Left ventricle myocardium inferior (tissue), 1 donor: ENCODE measurements at regions not wholly inside any gene's neighbourhood (a gene's known extent, or its start where the extent isn't known, plus 50 kb on each side); places are given as distances from the start of the nearest gene placed in this dataset.
"Not testable (repeated sequence)": the region's sequence is repeated elsewhere in the genome, so short reads cannot be mapped to it uniquely, and the experiment has no call there.

Experiments used
- DNase-seq: peaks from one replicate; pipeline ENCODE4 v3.0.0-alpha.2; 2020
- H3K27ac ChIP-seq: fragments of 200-600 bp; replicated peaks from 2 replicates; pipeline ENCODE4 v1.8.0; 2021
- H3K27me3 ChIP-seq: fragments of 200-600 bp; 2 replicates; pipeline ENCODE4 v1.8.0; 2021; ENCODE audit warnings: low read depth
- H3K36me3 ChIP-seq: fragments of 200-600 bp; 2 replicates; pipeline ENCODE4 v1.8.0; 2021
- H3K4me1 ChIP-seq: fragments of 200-600 bp; 2 replicates; pipeline ENCODE4 v1.8.0; 2021
- H3K4me3 ChIP-seq: fragments of 200-600 bp; 2 replicates; pipeline ENCODE4 v1.8.0; 2021; ENCODE audit warnings: mild to moderate bottlenecking, moderate library complexity
- H3K9me3 ChIP-seq: fragments of 200-600 bp; replicated peaks from 2 replicates; pipeline ENCODE4 v1.8.0; 2021
- CTCF ChIP-seq: fragments of 200-600 bp; IDR thresholded peaks from 2 replicates; pipeline ENCODE4 v1.8.0; 2021; ENCODE audit warnings: antibody characterized with exemption, mild to moderate bottlenecking, borderline replicate concordance
- intact Hi-C: fragments of 100-400 bp; cut with micrococcal nuclease; formaldehyde crosslinking; loops from one replicate; pipeline ENCODE4 v1.11.0; 2022
- donor health status: DM: no; HTN: yes; CAD: no; lungs with severe emphysema.

- no peaks in the 10 kb centered on the region for H3K27me3 ChIP-seq
- no peak for TF ChIP-seq CTCF
- no peak overlapping the region for H3K27ac ChIP-seq
- peaks cover 23% of the 10 kb centered on the region for H3K9me3 ChIP-seq
- H3K36me3 ChIP-seq, result no peaks in the 10 kb centered on the region
- DNase-seq, result no peak
- intact Hi-C loops, result no loop called here
- no peak overlapping the region for H3K4me3 ChIP-seq
- no peaks in the 10 kb centered on the region for H3K4me1 ChIP-seq
Measured at GRCh38 chr13:62721893-62722292, 1306.2 kb upstream of the PCDH20 start.

- H3K27ac ChIP-seq, DNase-seq, H3K36me3 ChIP-seq, H3K27me3 ChIP-seq, H3K4me3 ChIP-seq, intact Hi-C loops, H3K4me1 ChIP-seq: not testable (repeated sequence)
- H3K9me3 ChIP-seq, result peaks cover 25% of the 10 kb centered on the region
Measured at GRCh38 chr13:62711948-62712347, 1296.3 kb upstream of the PCDH20 start.

- intact Hi-C loops, result no loop called here
- H3K4me1 ChIP-seq, result no peaks in the 10 kb centered on the region
- peaks cover 25% of the 10 kb centered on the region for H3K9me3 ChIP-seq
- no peaks in the 10 kb centered on the region for H3K27me3 ChIP-seq
- no peak overlapping the region for H3K27ac ChIP-seq
- no peak for DNase-seq
- no peak overlapping the region for H3K4me3 ChIP-seq
- no peaks in the 10 kb centered on the region for H3K36me3 ChIP-seq
- TF ChIP-seq CTCF, result no peak
Measured at GRCh38 chr13:62710787-62711186, 1295.1 kb upstream of the PCDH20 start.

- no peak overlapping the region for H3K27ac ChIP-seq
- H3K27me3 ChIP-seq, result no peaks in the 10 kb centered on the region
- no peaks in the 10 kb centered on the region for H3K36me3 ChIP-seq
- no peak for TF ChIP-seq CTCF
- H3K4me1 ChIP-seq, result no peaks in the 10 kb centered on the region
- DNase-seq, result no peak
- intact Hi-C loops, result no loop called here
- H3K9me3 ChIP-seq, result peaks cover 9% of the 10 kb centered on the region
- no peak overlapping the region for H3K4me3 ChIP-seq
Measured at GRCh38 chr13:62706048-62706447, 1290.4 kb upstream of the PCDH20 start.

GRCh38 chr13:62704875-62705274 lies 1289.2 kb upstream of the PCDH20 start:
- intact Hi-C loops, result no loop called here
- H3K4me1 ChIP-seq, result no peaks in the 10 kb centered on the region
- TF ChIP-seq CTCF, result no peak

GRCh38 chr13:62702502-62702901 lies 1286.9 kb upstream of the PCDH20 start:
- no peak for TF ChIP-seq CTCF
- H3K27ac ChIP-seq, result no peak overlapping the region
- intact Hi-C loops, result no loop called here
- H3K27me3 ChIP-seq, result no peaks in the 10 kb centered on the region
- no peaks in the 10 kb centered on the region for H3K4me1 ChIP-seq
- no peak overlapping the region for H3K4me3 ChIP-seq
- H3K36me3 ChIP-seq, result no peaks in the 10 kb centered on the region
- H3K9me3 ChIP-seq, result no peaks in the 10 kb centered on the region
- no peak for DNase-seq

More at GRCh38 chr13:62704875-62705274, 1289.2 kb upstream of the PCDH20 start:
- no peaks in the 10 kb centered on the region for H3K27me3 ChIP-seq
- DNase-seq, result no peak
- no peak overlapping the region for H3K27ac ChIP-seq
- H3K36me3 ChIP-seq, result no peaks in the 10 kb centered on the region
- H3K9me3 ChIP-seq, result peaks cover 9% of the 10 kb centered on the region
- H3K4me3 ChIP-seq, result no peak overlapping the region
